Glutamatergic neuron (in vitro differentiated cells): ENCODE measurements at regions not wholly inside any gene's neighbourhood (a gene's known extent, or its start where the extent isn't known, plus 50 kb on each side); places are given as distances from the start of the nearest gene placed in this dataset.
"Not testable (repeated sequence)": the region's sequence is repeated elsewhere in the genome, so short reads cannot be mapped to it uniquely, and the experiment has no call there.

ENCODE experiments used
- DNase-seq: peaks from one replicate; pipeline ENCODE4 v3.0.0; 2022
- H3K27ac Mint-ChIP-seq: one replicate; pipeline ENCODE4 v1.8.0; 2020; ENCODE audit warnings: mild to moderate bottlenecking, mixed read lengths, inconsistent platforms; ENCODE audit not compliant: unreplicated experiment
- H3K27me3 Mint-ChIP-seq: one replicate; pipeline ENCODE4 v1.8.0; 2020; ENCODE audit warnings: mild to moderate bottlenecking, moderate library complexity, mixed read lengths, inconsistent platforms; ENCODE audit not compliant: unreplicated experiment
- H3K36me3 Mint-ChIP-seq: one replicate; pipeline ENCODE4 v1.8.0; 2020; ENCODE audit warnings: mild to moderate bottlenecking, mixed read lengths, inconsistent platforms; ENCODE audit not compliant: unreplicated experiment
- H3K4me1 Mint-ChIP-seq: one replicate; pipeline ENCODE4 v1.8.0; 2020; ENCODE audit warnings: mild to moderate bottlenecking, low read depth, mixed read lengths, inconsistent platforms; ENCODE audit not compliant: unreplicated experiment
- H3K4me3 Mint-ChIP-seq: one replicate; pipeline ENCODE4 v1.8.0; 2020; ENCODE audit warnings: mild to moderate bottlenecking, mixed read lengths, inconsistent platforms; ENCODE audit not compliant: unreplicated experiment
- H3K9me3 Mint-ChIP-seq: one replicate; pipeline ENCODE4 v1.8.0; 2020; ENCODE audit warnings: mild to moderate bottlenecking, moderate library complexity, mixed read lengths, inconsistent platforms; ENCODE audit not compliant: unreplicated experiment
- TF ChIP-seq, protein P1 (sequence below): fragments of 200-600 bp; sonication (generic); IDR thresholded peaks from one replicate; pipeline ENCODE4 v1.5.0; 2021; ENCODE audit not compliant: partially characterized antibody, unreplicated experiment

DNA sequence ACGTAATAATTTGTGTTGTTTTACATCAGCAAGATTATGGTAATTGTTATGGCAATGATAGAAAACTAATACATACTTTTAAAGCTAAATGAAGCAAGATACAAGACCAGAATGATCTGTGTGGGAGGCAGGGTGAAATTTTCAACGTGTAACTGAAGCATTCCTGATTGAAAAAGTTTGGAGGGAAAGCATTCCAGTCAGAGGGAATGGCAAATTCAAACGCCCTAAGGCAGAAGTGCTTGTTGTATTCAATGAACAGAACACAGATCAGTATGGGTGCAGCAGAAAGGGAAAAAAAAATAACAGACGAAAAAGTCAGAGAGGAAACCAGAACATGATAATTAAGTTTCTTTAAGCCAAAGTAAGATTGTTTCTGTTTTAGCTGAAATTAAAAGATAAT, 928.5 kb upstream of the SLITRK1 start:
- Mint-ChIP-seq H3K9me3 (no peaks in the 10 kb centered on the region), H3K4me1 (peaks cover 13% of the 10 kb centered on the region), H3K4me3 (no peak overlapping the region), H3K27ac (no peak overlapping the region), H3K36me3 (no peaks in the 10 kb centered on the region), H3K27me3 (no peaks in the 10 kb centered on the region)
- TF ChIP-seq, protein P1, sequence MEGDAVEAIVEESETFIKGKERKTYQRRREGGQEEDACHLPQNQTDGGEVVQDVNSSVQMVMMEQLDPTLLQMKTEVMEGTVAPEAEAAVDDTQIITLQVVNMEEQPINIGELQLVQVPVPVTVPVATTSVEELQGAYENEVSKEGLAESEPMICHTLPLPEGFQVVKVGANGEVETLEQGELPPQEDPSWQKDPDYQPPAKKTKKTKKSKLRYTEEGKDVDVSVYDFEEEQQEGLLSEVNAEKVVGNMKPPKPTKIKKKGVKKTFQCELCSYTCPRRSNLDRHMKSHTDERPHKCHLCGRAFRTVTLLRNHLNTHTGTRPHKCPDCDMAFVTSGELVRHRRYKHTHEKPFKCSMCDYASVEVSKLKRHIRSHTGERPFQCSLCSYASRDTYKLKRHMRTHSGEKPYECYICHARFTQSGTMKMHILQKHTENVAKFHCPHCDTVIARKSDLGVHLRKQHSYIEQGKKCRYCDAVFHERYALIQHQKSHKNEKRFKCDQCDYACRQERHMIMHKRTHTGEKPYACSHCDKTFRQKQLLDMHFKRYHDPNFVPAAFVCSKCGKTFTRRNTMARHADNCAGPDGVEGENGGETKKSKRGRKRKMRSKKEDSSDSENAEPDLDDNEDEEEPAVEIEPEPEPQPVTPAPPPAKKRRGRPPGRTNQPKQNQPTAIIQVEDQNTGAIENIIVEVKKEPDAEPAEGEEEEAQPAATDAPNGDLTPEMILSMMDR: no peak
- DNase-seq: no peak

DNA sequence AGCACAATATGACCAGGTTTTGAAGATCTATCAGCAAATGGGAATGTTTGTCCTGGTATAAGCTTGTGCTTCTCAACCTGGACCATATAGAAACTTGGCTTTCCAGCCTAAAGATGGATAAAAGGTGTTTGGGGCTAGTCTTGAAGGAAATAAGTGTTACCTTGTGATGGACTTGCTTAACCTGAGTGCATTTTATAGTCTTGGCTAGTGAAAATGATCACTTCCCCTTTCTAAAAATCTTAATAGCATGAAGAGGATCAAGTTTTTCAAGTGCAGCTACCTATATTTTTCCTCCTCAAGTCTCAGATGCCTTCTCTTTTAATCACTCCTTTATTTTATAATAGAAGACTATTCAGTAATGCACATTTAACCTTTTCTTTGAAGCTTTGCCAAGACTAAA, 919.8 kb upstream of the SLITRK1 start:
- H3K36me3 Mint-ChIP-seq: no peaks in the 10 kb centered on the region

DNA sequence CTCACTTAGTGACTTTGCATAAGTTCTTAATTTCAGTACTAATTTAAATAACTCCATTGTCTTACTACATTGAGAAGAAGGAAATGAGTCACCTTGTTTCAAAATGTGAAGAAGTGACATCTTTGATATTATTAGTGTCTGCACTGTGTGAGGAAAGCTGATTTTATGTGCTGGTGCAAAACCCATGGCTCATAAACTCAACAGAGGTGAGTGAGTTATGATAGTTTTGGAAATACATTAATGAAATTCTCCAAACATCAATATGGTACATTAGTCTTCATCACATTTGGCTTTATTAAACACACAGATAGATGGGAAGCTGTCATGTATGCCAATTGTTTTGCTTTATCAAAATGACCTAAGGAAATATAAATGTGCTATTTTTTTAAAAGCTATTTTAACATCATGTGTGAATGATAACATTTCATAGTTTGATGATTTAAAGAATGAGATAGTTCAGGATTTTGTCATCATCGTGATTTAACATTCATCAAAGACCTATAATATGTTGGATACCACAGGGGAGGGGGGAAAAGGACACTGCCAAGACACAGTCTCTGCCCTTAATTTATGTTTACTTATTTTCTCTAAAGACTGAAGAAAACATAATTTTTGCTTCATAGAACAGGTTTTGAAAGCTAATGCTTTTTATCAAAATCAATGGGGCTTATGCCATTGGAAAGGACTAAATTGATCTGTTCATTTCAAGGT, 902.3 kb upstream of the SLITRK1 start:
- no peak for DNase-seq
- Mint-ChIP-seq H3K9me3 (no peaks in the 10 kb centered on the region), H3K27me3 (no peaks in the 10 kb centered on the region), H3K4me3 (no peak overlapping the region), H3K36me3 (no peaks in the 10 kb centered on the region), H3K4me1 (no peaks in the 10 kb centered on the region), H3K27ac (no peak overlapping the region)
- TF ChIP-seq, protein P1: no peak

More for the DNA sequence above, 919.8 kb upstream of the SLITRK1 start:
- Mint-ChIP-seq H3K4me1 (no peaks in the 10 kb centered on the region), H3K27me3 (no peaks in the 10 kb centered on the region), H3K27ac (no peak overlapping the region), H3K4me3 (no peak overlapping the region), H3K9me3 (no peaks in the 10 kb centered on the region)
- TF ChIP-seq, protein P1: no peak
- no peak for DNase-seq

DNA sequence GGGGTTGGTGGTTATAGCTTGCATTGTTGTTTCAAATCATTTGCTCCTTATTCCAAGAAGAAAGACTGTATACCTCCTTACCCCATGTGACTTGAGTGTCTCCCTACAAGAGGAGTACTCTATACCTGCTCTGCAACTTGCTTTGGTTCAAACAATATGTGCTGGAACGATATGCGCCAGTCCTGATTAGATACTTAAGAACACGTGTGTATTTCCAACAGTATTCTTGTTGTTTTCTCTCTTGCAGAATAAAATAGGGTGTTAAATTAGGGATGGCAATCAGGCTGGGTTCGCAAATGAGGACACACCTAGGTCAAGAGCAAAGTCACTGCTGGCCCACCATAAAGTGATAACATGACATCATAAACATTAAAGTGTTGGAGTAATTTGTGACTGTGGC, 895.0 kb upstream of the SLITRK1 start:
- Mint-ChIP-seq H3K27me3 (no peaks in the 10 kb centered on the region), H3K9me3 (no peaks in the 10 kb centered on the region), H3K4me1 (no peaks in the 10 kb centered on the region), H3K36me3 (no peaks in the 10 kb centered on the region), H3K27ac (no peak overlapping the region), H3K4me3 (no peak overlapping the region)
- TF ChIP-seq, protein P1: no peak
- DNase-seq: no peak

DNA sequence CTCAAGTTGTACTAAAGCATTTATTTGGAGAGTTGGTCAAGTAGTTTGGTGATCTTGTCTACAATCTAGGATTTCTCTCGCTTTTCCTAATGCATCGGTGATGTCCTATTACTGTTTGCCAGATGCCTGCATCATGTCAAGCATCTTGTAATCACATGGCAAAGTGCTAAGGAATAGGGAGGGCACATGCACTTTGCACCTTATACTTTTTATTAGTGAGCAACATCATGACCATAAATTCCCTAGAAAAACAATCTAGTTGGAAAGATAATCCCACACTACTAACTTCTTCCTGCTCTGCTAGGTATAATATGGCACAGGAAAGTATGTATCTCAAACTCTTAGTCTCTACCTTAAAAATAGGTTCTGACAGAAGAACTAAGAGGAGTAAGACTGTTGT, 894.3 kb upstream of the SLITRK1 start:
- TF ChIP-seq, protein P1: no peak
- H3K36me3 Mint-ChIP-seq: no peaks in the 10 kb centered on the region
- no peak for DNase-seq
- H3K27me3 Mint-ChIP-seq: no peaks in the 10 kb centered on the region
- H3K4me1 Mint-ChIP-seq: no peaks in the 10 kb centered on the region
- H3K4me3 Mint-ChIP-seq: no peak overlapping the region
- H3K9me3 Mint-ChIP-seq: no peaks in the 10 kb centered on the region
- H3K27ac Mint-ChIP-seq: no peak overlapping the region

DNA sequence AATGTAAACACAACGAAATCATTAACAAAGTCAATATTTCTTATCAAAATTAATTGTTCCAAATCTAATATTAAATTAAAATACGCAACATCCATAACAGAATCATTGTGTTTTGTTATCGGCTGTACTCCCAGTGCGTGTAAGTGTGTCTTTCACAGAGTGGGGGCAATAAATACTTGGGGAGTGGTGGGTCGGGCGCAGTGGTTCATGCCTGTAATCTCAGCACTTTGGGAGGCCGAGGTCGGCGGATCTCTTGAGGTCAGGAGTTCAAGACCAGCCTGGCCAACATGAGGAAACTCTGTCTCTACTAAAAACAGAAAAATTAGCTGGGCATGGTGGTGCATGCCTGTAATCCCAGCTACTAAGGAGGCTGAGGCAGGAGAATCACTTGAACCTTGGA, 893.6 kb upstream of the SLITRK1 start:
- not testable (repeated sequence) for DNase-seq, H3K27me3 Mint-ChIP-seq, H3K9me3 Mint-ChIP-seq, H3K36me3 Mint-ChIP-seq, H3K4me1 Mint-ChIP-seq, H3K27ac Mint-ChIP-seq, H3K4me3 Mint-ChIP-seq
